HG02870 (cell line): ENCODE measurements at regions not wholly inside any gene's neighbourhood (a gene's known extent, or its start where the extent isn't known, plus 50 kb on each side); places are given as distances from the start of the nearest gene placed in this dataset.

Experiments used
- ATAC-seq: cut with Tn5 transposase; IDR thresholded peaks from one replicate; pipeline ENCODE4 v1.9.1; 2021; ENCODE audit warnings: mild to moderate bottlenecking, moderate library complexity; ENCODE audit not compliant: unreplicated experiment

DNA sequence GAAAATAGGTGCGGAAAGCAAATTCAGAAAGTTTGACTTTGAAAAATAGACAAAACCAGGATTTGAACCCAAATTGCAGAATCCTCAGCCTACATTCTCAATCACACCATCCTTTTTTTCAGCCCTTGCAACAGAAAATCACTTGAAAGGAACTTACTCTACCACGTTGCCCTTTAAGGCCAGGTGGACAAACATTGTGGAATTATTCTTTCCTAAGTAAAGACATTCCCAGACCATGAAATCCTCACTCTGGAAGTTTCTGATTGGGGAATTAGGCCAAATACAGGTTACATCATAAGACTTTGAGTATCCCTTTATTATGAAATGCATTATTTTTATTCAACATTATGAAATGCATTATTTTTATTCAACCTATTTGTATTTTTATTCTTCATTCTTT lies 259.4 kb downstream of the RAD51AP2 start:
- no peak for ATAC-seq

DNA sequence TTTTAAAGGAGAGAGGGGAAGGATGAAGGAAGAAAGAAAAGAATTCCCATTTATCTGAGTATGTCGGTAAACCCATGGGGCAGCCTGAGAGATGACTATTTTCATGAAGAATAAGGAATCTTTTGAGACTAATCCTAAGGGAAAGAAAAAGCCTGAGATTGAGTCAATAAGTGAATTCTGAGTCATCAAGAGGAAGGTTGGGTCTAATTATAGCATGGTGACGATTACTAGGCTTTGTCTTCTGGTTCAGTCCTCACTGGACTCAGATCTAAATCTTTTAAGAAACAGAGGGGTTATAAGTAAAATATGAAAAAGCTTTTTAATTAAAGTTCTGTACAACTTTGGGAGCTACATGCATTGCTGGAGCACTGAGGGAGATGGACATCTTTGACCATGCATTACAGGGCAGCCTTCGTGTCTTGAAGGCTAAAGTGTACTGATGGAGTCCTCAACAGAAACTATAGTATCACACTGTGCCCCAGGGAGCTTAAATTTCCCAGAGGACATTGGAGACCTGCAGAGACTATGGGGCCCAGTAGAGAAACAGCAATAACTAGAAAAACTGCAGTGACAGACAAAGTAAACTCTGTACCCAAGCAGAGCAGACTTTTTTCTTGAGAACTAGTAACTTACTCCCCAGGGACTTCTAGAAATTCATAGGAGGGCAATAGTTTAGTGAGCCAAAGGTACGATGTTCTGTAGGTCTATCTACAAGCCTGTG lies 260.9 kb downstream of the RAD51AP2 start:
- ATAC-seq, result no peak

DNA sequence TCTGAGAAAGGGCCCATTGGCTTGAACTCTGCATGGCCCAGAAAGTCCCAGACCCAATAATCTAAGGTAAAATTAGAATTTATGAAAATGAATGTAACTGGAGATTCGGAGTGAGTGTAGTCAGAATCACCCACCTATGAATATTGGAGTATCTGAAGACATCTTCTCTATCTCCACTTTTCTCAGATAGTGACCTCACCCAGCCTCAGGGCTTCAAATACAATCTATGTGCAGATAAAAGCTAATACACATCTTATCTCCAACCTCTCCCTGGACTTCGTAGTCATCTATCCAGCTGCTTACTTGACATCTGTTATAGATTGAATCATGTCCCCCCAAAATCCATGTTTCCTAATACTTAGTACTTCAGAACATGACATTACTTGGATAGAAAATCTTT lies 263.2 kb downstream of the RAD51AP2 start:
- no peak for ATAC-seq

DNA sequence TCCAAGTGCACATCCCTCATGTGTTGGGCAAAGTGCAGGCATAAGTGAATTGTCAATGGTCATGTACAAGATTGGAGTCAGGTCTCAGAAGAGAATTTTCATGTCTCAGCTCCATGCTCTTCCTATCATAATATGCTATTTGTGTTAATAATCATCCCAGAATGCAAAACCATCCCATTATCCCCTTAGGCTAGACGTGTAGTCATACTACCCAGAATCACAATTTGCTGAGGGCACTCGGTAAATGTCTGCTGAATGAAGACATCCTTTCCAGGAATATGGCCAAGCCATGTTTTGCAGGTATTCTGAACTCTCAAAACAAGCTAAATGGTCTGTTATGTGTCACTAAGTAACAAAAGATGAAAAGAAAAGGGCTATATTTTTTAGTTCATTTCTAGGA lies 263.8 kb downstream of the RAD51AP2 start:
- ATAC-seq, result no peak

GRCh38 chr2:17252258-17252657 lies 266.0 kb downstream of the RAD51AP2 start:
- no peak for ATAC-seq

DNA sequence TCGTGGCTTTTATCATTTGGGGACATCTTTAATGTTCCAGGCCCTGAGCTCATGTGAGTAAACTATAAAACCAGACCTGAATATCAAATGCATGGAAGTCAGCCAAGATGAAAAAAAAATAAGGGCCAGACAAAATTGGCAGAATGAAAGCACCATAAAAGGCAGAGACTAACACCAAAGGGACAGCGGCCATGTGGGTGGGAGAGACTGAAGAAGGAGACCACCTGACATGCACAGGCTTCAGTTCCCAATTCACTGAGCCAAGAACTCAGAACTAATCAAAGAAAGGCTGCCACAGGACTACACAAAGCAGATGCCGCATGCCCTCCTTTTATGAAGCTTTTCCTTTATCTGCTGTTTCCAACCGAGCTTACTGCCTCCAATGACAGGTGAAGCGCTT lies 267.1 kb downstream of the RAD51AP2 start:
- ATAC-seq, result no peak

DNA sequence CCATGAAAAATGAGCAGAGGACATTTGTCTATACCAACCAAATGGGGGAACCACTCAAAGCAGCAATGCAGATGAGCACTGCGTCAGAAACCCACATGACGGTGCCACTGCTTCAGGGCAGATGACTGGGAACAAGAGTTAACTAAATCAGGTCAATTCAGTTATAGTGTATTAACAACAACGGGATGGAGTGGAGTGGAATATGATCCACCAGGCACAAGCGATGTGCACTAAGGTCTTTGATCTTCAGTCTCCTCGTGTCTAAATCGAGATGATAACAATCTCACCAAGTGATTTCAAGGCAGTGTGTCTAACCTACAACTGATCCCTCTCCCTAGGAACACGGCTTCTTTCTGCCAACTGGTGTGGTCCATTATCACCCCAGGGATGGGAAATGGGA lies 269.0 kb downstream of the RAD51AP2 start:
- ATAC-seq, result no peak

GRCh38 chr2:17245906-17246305 lies 272.3 kb downstream of the RAD51AP2 start:
- ATAC-seq, result no peak

GRCh38 chr2:17242813-17243485 lies 275.3 kb downstream of the RAD51AP2 start:
- no peak for ATAC-seq

GRCh38 chr2:17239550-17239949 lies 278.7 kb downstream of the RAD51AP2 start:
- ATAC-seq, result no peak

- no peak for ATAC-seq
Measured at GRCh38 chr2:17235167-17235566, 283.1 kb downstream of the RAD51AP2 start.

GRCh38 chr2:17232776-17233556 lies 285.3 kb downstream of the RAD51AP2 start:
- no peak for ATAC-seq

DNA sequence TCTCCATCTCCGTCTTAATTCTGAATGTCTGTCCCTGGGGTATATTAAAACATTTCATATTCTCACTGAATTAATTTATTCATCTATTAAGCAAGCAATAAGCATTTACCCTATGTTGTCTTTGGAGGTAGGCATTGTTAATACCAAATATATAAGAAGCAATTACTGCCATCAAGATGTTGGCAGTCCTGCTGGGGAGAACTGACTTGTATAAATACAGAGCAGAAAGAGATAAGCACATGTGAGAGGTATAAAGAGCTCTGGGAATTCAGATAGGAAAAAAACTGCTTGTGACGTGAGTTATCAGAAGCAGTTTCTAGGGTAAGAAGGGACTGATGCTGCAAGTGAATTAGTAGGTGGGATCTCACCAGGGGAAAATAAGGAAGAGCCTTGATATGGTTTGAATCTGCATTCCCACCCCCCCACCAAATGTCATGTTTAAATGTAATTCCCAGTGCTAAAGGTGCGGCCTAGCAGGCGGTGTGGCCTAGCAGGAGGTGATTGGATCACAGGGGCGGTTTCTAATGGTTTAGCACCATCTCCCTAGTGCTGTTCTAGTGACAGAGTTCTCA lies 286.8 kb downstream of the RAD51AP2 start:
- no peak for ATAC-seq

GRCh38 chr2:17229414-17229813 lies 288.8 kb downstream of the RAD51AP2 start:
- ATAC-seq, result no peak

DNA sequence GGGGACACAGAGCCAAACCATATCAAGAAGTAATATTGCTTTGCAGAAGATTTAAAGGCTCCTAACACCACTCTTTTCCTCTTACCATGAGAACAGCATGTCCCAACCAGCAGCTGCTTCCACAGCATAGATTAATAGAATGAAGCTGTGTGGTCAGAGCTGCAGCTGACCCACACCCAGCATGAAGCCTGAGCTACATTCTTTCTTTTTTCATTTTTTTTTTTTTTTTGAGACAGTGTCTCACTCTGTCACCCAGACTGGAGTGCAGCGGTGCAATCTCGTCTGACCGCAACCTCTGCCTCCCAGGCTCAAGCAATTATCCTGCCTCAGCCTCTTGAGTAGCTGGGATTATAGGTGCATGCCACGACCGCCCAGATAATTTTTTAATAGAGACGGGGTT lies 289.8 kb downstream of the RAD51AP2 start:
- no peak for ATAC-seq

- ATAC-seq, result no peak
Measured at GRCh38 chr2:17227856-17228255, 290.4 kb downstream of the RAD51AP2 start.

DNA sequence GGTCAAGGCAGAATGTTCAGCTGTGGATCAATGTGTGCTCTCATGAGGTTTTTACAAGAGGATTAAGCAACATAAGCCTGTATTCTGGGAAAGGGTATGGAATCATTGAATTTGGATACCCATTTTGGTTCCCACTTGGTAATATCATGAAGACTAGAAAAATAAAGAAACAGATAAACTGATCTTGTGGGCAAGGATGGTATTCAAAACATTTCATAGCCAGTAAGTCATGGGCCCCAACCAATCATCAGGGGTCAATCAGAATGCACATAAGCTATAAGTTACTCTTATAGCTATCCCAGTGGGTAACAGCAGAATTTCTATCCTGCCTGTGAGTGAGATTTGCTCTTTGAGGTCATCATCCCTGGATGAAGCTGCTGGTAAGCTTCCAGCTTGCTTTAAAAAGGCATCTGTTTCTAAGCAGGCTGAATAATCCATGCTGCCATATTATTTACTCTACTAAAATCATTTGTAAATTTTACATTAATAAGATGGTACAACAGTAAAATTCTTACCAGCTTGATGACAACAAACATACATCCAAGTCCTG lies 291.2 kb downstream of the RAD51AP2 start:
- ATAC-seq, result no peak

DNA sequence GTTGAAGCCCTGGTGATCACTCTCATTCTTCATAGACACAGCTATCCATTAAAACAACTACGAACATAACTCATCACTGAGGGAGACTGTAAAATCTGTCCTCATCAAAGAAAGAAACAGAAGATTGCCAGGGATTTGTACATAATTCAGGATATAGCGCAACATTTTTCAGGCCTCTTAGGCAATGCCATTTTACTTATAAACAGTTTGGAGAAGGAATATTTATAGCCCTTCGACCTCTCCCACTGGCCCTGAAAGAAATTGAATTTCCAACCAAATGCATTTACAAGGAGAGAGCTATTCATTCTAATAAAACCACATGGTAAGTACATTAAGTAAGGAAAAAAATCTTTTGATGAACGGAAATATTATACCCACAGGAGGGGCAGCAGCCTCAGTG lies 295.0 kb downstream of the RAD51AP2 start:
- ATAC-seq, result no peak

GRCh38 chr2:17208511-17208910 lies 309.7 kb downstream of the RAD51AP2 start:
- no peak for ATAC-seq

DNA sequence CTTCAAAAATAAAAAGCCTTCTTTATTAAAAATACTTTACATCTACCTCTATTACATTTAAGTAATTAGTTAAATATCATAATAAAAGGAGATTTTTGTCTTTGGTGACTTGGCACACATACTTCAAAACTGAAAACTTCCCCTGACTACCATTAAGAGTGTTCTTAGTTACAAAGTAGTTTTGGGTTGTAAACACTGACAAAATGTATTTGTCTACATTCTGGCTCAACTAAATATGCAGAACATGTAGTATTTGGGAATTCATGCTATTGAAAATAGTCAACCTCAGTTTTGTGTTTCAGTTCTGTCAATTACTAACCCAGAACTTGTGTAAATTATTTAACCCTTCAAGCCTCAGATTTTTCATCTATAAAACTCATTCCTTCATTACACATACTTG lies 311.5 kb downstream of the RAD51AP2 start:
- no peak for ATAC-seq

DNA sequence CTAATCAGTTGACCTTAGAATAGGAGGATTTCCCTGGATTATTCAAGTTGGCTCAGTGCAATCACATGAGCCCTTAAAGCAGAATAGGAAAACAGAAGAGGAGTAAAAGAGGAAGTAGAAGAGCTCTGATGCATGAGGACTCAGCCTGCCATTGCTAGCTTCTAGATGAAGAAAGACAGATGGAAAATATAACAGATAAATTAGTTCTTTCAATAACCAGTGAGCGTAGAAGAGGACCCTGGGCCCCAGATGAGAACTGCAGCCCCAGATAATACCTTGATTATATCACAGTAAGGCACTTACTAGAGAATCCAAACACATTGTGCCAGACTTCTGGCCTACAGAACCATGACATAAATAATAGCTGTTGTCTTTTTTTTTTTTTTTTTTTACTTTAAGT lies 314.0 kb downstream of the RAD51AP2 start:
- ATAC-seq, result peak; percentile 39
